ENCODE measurements at regions not wholly inside any gene's neighbourhood (a gene's known extent, or its start where the extent isn't known, plus 50 kb on each side); places are given as distances from the start of the nearest gene placed in this dataset.

- H3K36me3 Mint-ChIP-seq = no peaks in the 10 kb centered on the region
Observed at GRCh38 chr7:109835577-109835976, 1255.3 kb upstream of the LRRN3 start.

DNA sequence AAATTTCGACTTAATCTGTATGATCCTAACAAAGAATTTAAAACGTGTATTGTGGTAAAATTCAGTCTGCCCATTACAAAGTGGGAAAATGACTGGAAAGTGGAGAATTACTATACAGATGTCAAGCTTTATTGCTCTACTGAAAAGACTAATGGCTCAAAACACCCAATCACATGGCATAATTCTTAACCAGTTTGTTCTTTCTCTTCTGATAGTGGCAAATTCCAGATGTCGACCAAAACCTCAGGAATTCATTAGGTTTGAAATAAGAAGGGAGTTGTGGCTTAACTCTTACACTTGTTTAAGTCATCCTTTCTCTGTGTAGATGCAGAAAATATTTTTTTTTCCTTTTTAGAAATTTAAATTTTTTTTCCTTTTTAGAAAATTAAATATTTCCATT, 1254.9 kb upstream of the LRRN3 start:
- H4K20me1 ChIP-seq (ENCODE audit: insufficient read depth, low read length) = no peaks in the 10 kb centered on the region
- no peak for DNase-seq
- H3K79me2 ChIP-seq (ENCODE audit: insufficient read depth, low read length) = no peaks in the 10 kb centered on the region
- intact Hi-C loops (cut with micrococcal nuclease) = no loop called here
- H2AFZ ChIP-seq (ENCODE audit: insufficient read depth, low read depth, low read length, poor library complexity, severe bottlenecking) = no peak overlapping the region
- Mint-ChIP-seq H3K4me1 (no peaks in the 10 kb centered on the region), H3K36me3 (no peaks in the 10 kb centered on the region), H3K4me3 (no peak overlapping the region), H3K9me3 (peaks cover 0 to 5% (median 2%) of the 10 kb centered on the region in 7 donors), H3K27ac (no peak overlapping the region), H3K27me3 (ENCODE audit: low read depth in 3 of 3) (no peaks in the 10 kb centered on the region)
- H3K4me1 ChIP-seq (ENCODE audit: control insufficient read depth in 1 of 2, insufficient read depth in 2 of 2, low read length in 2 of 2) = no peaks in the 10 kb centered on the region
- no peak overlapping the region for H3K4me2 ChIP-seq (replicated peaks; ENCODE audit: extremely low read depth, low read length, poor library complexity, severe bottlenecking)
- H3K36me3 ChIP-seq (replicated peaks in 1 of 2; ENCODE audit: control insufficient read depth in 1 of 2, insufficient read depth in 2 of 2, low read length in 2 of 2) = no peaks in the 10 kb centered on the region
- H3K4me3 ChIP-seq (replicated peaks in 1 of 3; ENCODE audit: low read depth in 2 of 3, low read length in 3 of 3) = no peak overlapping the region
- H3K27me3 ChIP-seq (ENCODE audit: control insufficient read depth in 2 of 2, insufficient read depth in 2 of 2, low read length in 2 of 2) = no peaks in the 10 kb centered on the region
- no peak overlapping the region for H3K9ac ChIP-seq (ENCODE audit: insufficient read depth, low read length, poor library complexity, severe bottlenecking)
- no CpG with 5 or more reads among the region's 3 CpGs for WGBS (ENCODE audit: insufficient coverage)
- no peak overlapping the region for H3K27ac ChIP-seq (ENCODE audit: low read depth in 1 of 2, low read length in 2 of 2)
- H3K9me3 ChIP-seq (replicated peaks in 1 of 2; ENCODE audit: control insufficient read depth in 1 of 2, insufficient read depth in 1 of 2, low read length in 2 of 2) = no peaks in the 10 kb centered on the region
- TF ChIP-seq, protein P1, sequence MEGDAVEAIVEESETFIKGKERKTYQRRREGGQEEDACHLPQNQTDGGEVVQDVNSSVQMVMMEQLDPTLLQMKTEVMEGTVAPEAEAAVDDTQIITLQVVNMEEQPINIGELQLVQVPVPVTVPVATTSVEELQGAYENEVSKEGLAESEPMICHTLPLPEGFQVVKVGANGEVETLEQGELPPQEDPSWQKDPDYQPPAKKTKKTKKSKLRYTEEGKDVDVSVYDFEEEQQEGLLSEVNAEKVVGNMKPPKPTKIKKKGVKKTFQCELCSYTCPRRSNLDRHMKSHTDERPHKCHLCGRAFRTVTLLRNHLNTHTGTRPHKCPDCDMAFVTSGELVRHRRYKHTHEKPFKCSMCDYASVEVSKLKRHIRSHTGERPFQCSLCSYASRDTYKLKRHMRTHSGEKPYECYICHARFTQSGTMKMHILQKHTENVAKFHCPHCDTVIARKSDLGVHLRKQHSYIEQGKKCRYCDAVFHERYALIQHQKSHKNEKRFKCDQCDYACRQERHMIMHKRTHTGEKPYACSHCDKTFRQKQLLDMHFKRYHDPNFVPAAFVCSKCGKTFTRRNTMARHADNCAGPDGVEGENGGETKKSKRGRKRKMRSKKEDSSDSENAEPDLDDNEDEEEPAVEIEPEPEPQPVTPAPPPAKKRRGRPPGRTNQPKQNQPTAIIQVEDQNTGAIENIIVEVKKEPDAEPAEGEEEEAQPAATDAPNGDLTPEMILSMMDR (IDR thresholded peaks at IDR 0.05) = no peak

More at GRCh38 chr7:109835577-109835976, 1255.3 kb upstream of the LRRN3 start:
- intact Hi-C loops (cut with micrococcal nuclease) = no loop called here
- Histone ChIP-seq H3K4me2 (replicated peaks; ENCODE audit: extremely low read depth, low read length, poor library complexity, severe bottlenecking) (no peak overlapping the region), H3K27ac (ENCODE audit: low read depth in 1 of 2, low read length in 2 of 2) (no peak overlapping the region), H2AFZ (ENCODE audit: insufficient read depth, low read depth, low read length, poor library complexity, severe bottlenecking) (no peak overlapping the region), H3K79me2 (ENCODE audit: insufficient read depth, low read length) (no peaks in the 10 kb centered on the region), H4K20me1 (ENCODE audit: insufficient read depth, low read length) (no peaks in the 10 kb centered on the region), H3K36me3 (replicated peaks in 1 of 2; ENCODE audit: control insufficient read depth in 1 of 2, insufficient read depth in 2 of 2, low read length in 2 of 2) (no peaks in the 10 kb centered on the region), H3K4me3 (replicated peaks in 1 of 3; ENCODE audit: low read depth in 2 of 3, low read length in 3 of 3) (no peak overlapping the region), H3K4me1 (ENCODE audit: control insufficient read depth in 1 of 2, insufficient read depth in 2 of 2, low read length in 2 of 2) (no peaks in the 10 kb centered on the region), H3K27me3 (ENCODE audit: control insufficient read depth in 2 of 2, insufficient read depth in 2 of 2, low read length in 2 of 2) (no peaks in the 10 kb centered on the region), H3K9ac (ENCODE audit: insufficient read depth, low read length, poor library complexity, severe bottlenecking) (no peak overlapping the region), H3K9me3 (replicated peaks in 1 of 2; ENCODE audit: control insufficient read depth in 1 of 2, insufficient read depth in 1 of 2, low read length in 2 of 2) (no peaks in the 10 kb centered on the region)
- TF ChIP-seq, protein P1 (IDR thresholded peaks at IDR 0.05) = no peak
- peaks cover 0 to 5% (median 2%) of the 10 kb centered on the region in 7 donors for H3K9me3 Mint-ChIP-seq
- no peak overlapping the region for H3K27ac Mint-ChIP-seq
- no peak overlapping the region for H3K4me3 Mint-ChIP-seq
- no peak for DNase-seq
- H3K4me1 Mint-ChIP-seq = no peaks in the 10 kb centered on the region
- H3K27me3 Mint-ChIP-seq (ENCODE audit: low read depth in 3 of 3) = no peaks in the 10 kb centered on the region
